ENCODE measurements at regions not wholly inside any gene's neighbourhood (a gene's known extent, or its start where the extent isn't known, plus 50 kb on each side); places are given as distances from the start of the nearest gene placed in this dataset.

DNA sequence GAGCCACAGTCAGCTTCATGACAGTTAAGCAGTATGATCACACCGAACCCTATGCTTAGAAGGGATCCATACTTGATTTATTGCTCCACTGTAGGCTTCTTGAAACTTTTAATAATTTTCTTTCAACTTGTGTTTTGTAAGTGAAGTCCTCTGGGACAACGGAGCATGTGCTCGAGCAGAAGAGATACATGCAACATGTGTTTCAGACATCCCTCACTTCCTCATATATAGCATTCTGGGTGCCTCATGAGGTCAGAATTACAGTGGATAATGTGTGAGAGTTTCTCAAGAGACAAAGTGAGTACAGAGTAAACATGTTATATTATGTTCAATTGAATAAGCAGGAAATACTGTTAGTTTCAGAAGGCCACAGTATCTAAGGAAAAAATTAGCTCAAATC lies 893.2 kb downstream of the FAT4 start:
- Histone ChIP-seq H3K27me3 (ENCODE audit: control insufficient read depth in 1 of 2, insufficient read depth in 2 of 2, low read length in 2 of 2) (no peaks in the 10 kb centered on the region), H3K4me2 (ENCODE audit: low read depth, low read length) (no peak overlapping the region), H2AFZ (ENCODE audit: low read length) (no peak overlapping the region), H4K20me1 (ENCODE audit: insufficient read depth, low read length) (no peaks in the 10 kb centered on the region), H3K79me2 (ENCODE audit: insufficient read depth, low read length) (no peaks in the 10 kb centered on the region), H3K36me3 (replicated peaks in 1 of 2; ENCODE audit: control insufficient read depth in 1 of 2, insufficient read depth in 2 of 2, low read length in 2 of 2) (no peaks in the 10 kb centered on the region), H3K4me1 (ENCODE audit: insufficient read depth, low read length) (no peaks in the 10 kb centered on the region), H3K9me3 (ENCODE audit: low read length) (no peaks in the 10 kb centered on the region), H3K4me3 (replicated peaks in 1 of 3; ENCODE audit: insufficient read depth in 1 of 3, low read depth in 2 of 3, low read length in 3 of 3) (no peak overlapping the region), H3K9ac (ENCODE audit: insufficient read depth, low read depth, low read length) (no peak overlapping the region), H3K27ac (ENCODE audit: extremely low read length, insufficient read depth, low read length) (no peak overlapping the region)
- ATAC-seq (no peak), DNase-seq (ENCODE audit: low spot score) (no peak), FAIRE-seq (no peak)
- BruUV-seq (replicated peaks), result no TSS peak
- 2% methylated on average over 3 of the region's 3 CpGs for WGBS (ENCODE audit: low lambda C conversion rate)
- ChIA-PET CTCF (ENCODE audit: low intra/inter-chr PET ratio, low total read pairs) (no interaction called here), POLR2A (no interaction called here)
- intact Hi-C loops (cut with micrococcal nuclease; ENCODE audit: unreplicated experiment), result no loop called here
- in situ Hi-C loops (cut with HindIII; ENCODE audit: extremely low pct_ligation_motif_present, low pct_unique_long_range_greater_than_20kb), result no loop called here
- TF ChIP-seq, protein P1, sequence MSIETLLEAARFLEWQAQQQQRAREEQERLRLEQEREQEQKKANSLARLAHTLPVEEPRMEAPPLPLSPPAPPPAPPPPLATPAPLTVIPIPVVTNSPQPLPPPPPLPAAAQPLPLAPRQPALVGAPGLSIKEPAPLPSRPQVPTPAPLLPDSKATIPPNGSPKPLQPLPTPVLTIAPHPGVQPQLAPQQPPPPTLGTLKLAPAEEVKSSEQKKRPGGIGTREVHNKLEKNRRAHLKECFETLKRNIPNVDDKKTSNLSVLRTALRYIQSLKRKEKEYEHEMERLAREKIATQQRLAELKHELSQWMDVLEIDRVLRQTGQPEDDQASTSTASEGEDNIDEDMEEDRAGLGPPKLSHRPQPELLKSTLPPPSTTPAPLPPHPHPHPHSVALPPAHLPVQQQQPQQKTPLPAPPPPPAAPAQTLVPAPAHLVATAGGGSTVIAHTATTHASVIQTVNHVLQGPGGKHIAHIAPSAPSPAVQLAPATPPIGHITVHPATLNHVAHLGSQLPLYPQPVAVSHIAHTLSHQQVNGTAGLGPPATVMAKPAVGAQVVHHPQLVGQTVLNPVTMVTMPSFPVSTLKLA (IDR thresholded peaks at IDR 0.05), result peak; percentile 54
- TF ChIP-seq PTBP1 (IDR thresholded peaks at IDR 0.05; ENCODE audit: low read depth, low read length, poor library complexity, severe bottlenecking), result no peak

DNA sequence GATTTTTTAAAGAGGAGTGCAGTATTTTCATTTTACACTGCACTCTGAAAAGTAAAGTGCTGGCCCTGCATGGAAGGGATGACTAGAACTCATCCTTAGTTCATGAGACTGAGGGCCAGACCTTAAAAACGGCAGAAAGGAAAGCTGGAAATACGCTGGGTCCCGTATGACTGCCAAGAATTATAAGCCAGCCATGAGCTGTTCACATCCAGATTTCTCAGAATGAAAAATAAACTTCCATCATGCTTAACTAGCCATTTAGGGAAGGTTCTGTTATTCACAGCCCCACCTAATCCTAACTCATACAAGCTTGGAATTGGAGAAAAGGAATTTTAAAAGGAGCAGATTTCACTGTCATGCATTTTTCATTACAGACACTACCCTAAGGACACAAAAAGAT lies 894.4 kb downstream of the FAT4 start:
- Histone ChIP-seq H3K27me3 (ENCODE audit: control insufficient read depth in 1 of 2, insufficient read depth in 2 of 2, low read length in 2 of 2) (no peaks in the 10 kb centered on the region), H3K9me3 (ENCODE audit: low read length) (no peaks in the 10 kb centered on the region), H2AFZ (ENCODE audit: low read length) (no peak overlapping the region), H3K9ac (ENCODE audit: insufficient read depth, low read depth, low read length) (no peak overlapping the region), H3K4me1 (ENCODE audit: insufficient read depth, low read length) (no peaks in the 10 kb centered on the region), H3K27ac (ENCODE audit: extremely low read length, insufficient read depth, low read length) (no peak overlapping the region), H4K20me1 (ENCODE audit: insufficient read depth, low read length) (no peaks in the 10 kb centered on the region), H3K36me3 (replicated peaks in 1 of 2; ENCODE audit: control insufficient read depth in 1 of 2, insufficient read depth in 2 of 2, low read length in 2 of 2) (no peaks in the 10 kb centered on the region), H3K4me3 (replicated peaks in 1 of 3; ENCODE audit: insufficient read depth in 1 of 3, low read depth in 2 of 3, low read length in 3 of 3) (no peak overlapping the region), H3K4me2 (ENCODE audit: low read depth, low read length) (no peak overlapping the region), H3K79me2 (ENCODE audit: insufficient read depth, low read length) (no peaks in the 10 kb centered on the region)
- no TSS peak for BruUV-seq (replicated peaks)
- intact Hi-C loops (cut with micrococcal nuclease; ENCODE audit: unreplicated experiment), result no loop called here
- ATAC-seq (no peak), DNase-seq (ENCODE audit: low spot score) (no peak), FAIRE-seq (no peak)
- CTCF ChIA-PET (ENCODE audit: low intra/inter-chr PET ratio, low total read pairs), result no interaction called here
- WGBS (ENCODE audit: low lambda C conversion rate), result 8% methylated on average over 3 of the region's 3 CpGs
- in situ Hi-C loops (cut with HindIII; ENCODE audit: extremely low pct_ligation_motif_present, low pct_unique_long_range_greater_than_20kb), result no loop called here
- POLR2A ChIA-PET, result no interaction called here
- no peak for TF ChIP-seq HMGXB4 (CRISPR knock-in tag; IDR thresholded peaks at IDR 0.05; ENCODE audit: borderline replicate concordance in 1 of 2, low read depth in 1 of 2)
- TF ChIP-seq MEIS1 (CRISPR knock-in tag; IDR thresholded peaks at IDR 0.05; ENCODE audit: borderline replicate concordance), result no peak
- TF ChIP-seq ZNF512 (CRISPR knock-in tag; IDR thresholded peaks at IDR 0.05), result no peak
- TF ChIP-seq, protein P2, sequence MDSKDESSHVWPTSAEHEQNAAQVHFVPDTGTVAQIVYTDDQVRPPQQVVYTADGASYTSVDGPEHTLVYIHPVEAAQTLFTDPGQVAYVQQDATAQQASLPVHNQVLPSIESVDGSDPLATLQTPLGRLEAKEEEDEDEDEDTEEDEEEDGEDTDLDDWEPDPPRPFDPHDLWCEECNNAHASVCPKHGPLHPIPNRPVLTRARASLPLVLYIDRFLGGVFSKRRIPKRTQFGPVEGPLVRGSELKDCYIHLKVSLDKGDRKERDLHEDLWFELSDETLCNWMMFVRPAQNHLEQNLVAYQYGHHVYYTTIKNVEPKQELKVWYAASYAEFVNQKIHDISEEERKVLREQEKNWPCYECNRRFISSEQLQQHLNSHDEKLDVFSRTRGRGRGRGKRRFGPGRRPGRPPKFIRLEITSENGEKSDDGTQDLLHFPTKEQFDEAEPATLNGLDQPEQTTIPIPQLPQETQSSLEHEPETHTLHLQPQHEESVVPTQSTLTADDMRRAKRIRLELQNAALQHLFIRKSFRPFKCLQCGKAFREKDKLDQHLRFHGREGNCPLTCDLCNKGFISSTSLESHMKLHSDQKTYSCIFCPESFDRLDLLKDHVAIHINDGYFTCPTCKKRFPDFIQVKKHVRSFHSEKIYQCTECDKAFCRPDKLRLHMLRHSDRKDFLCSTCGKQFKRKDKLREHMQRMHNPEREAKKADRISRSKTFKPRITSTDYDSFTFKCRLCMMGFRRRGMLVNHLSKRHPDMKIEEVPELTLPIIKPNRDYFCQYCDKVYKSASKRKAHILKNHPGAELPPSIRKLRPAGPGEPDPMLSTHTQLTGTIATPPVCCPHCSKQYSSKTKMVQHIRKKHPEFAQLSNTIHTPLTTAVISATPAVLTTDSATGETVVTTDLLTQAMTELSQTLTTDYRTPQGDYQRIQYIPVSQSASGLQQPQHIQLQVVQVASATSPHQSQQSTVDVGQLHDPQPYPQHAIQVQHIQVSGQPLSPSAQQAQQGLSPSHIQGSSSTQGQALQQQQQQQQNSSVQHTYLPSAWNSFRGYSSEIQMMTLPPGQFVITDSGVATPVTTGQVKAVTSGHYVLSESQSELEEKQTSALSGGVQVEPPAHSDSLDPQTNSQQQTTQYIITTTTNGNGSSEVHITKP (CRISPR knock-in tag; IDR thresholded peaks at IDR 0.05; ENCODE audit: low read depth), result no peak
- no peak for TF ChIP-seq ZNF792 (CRISPR knock-in tag; IDR thresholded peaks at IDR 0.05)
- no peak for TF ChIP-seq ZNF564 (CRISPR knock-in tag; IDR thresholded peaks at IDR 0.05)
